ENCODE measurements at regions not wholly inside any gene's neighbourhood (a gene's known extent, or its start where the extent isn't known, plus 50 kb on each side); places are given as distances from the start of the nearest gene placed in this dataset.
"Not testable (repeated sequence)": the region's sequence is repeated elsewhere in the genome, so short reads cannot be mapped to it uniquely, and the experiment has no call there.

DNA sequence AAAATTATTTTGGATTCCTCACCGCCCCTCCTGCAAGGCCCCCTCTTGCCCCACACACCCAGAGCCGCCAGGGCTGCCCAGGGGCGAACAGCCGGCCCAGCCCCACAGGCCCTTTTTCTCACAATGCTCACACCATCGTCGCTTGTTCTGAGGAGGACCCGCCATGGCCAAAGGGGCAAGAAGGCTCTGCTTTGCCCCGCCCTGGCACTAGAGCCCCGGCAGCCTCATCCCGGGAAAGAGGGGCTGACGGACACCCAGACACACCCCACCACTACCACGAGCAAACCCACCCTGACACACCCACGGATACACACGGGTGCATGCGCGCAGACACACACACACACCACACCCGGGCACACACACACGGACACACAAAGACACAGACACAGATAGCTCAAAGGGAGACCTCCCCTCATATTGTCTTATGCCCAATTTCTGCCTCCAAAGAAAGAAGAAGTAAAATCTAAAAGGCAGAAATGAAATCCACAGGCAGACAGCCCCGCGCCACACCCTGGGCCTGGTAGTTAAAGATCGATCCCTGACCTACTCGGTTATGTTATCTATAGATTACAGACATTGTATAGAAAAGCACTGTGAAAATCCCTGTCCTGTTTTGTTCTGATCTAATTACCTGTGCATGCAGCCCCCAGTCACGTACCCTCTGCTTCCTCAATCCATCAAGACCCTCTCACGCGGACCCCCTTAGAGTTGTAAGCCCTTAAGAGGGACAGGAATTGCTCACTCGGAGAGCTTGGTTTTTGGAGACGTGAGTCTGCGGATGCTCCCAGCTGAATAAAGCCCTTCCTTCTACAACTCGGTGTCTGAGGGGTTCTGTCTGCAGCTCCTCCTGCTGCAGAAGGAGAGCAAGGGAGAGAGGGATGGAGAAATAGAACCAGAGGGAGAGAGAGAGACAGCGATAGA, 1610.9 kb downstream of the SPATA31A7 start:
- TF ChIP-seq, protein P1, sequence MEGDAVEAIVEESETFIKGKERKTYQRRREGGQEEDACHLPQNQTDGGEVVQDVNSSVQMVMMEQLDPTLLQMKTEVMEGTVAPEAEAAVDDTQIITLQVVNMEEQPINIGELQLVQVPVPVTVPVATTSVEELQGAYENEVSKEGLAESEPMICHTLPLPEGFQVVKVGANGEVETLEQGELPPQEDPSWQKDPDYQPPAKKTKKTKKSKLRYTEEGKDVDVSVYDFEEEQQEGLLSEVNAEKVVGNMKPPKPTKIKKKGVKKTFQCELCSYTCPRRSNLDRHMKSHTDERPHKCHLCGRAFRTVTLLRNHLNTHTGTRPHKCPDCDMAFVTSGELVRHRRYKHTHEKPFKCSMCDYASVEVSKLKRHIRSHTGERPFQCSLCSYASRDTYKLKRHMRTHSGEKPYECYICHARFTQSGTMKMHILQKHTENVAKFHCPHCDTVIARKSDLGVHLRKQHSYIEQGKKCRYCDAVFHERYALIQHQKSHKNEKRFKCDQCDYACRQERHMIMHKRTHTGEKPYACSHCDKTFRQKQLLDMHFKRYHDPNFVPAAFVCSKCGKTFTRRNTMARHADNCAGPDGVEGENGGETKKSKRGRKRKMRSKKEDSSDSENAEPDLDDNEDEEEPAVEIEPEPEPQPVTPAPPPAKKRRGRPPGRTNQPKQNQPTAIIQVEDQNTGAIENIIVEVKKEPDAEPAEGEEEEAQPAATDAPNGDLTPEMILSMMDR (IDR thresholded peaks at IDR 0.05): not testable (repeated sequence)
- TF ChIP-seq POLR2AphosphoS5 (IDR thresholded peaks at IDR 0.05; ENCODE audit: insufficient read depth in 1 of 2, low read depth in 1 of 2); POLR2A (IDR thresholded peaks at IDR 0.05): not testable (repeated sequence)
